H1 (cell line): ENCODE measurements at regions not wholly inside any gene's neighbourhood (a gene's known extent, or its start where the extent isn't known, plus 50 kb on each side); places are given as distances from the start of the nearest gene placed in this dataset.

Source experiments
- CTCF ChIA-PET: fragments of 300-600 bp; sonication (Branson Sonifier 250); formaldehyde crosslinking; loops from one replicate; lab custom pipeline; 2021; ENCODE audit not compliant: partially characterized antibody; lab: Charles Lee
- POLR2A ChIA-PET: fragments of 300-600 bp; sonication (Branson Sonifier 250); formaldehyde crosslinking; loops from one replicate; lab custom pipeline; 2021; ENCODE audit warnings: inconsistent platforms; ENCODE audit not compliant: partially characterized antibody; lab: Charles Lee
- DNase-seq, 2 experiments: peaks; one replicate each; pipeline versions ENCODE4 v3.0.0 to v3.0.0-alpha.2; 2010 to 2022; ENCODE audit warnings: low spot score in 2 of 2, low read depth in 1 of 2, mixed read lengths in 1 of 2
- FAIRE-seq: peaks from 2 replicates; lab custom pipeline; 2011; peaks lifted over from hg19 to GRCh38; lab: Jason Lieb, UNC
- H2AFZ ChIP-seq: 2 replicates; pipeline ENCODE4 v1.8.1; 2012; ENCODE audit warnings: low read length, inconsistent platforms
- H2AK5ac ChIP-seq: 2 replicates; pipeline ENCODE4 v1.6.1; 2013; ENCODE audit warnings: low read depth, low read length
- H2BK120ac ChIP-seq: replicated peaks from 2 replicates; pipeline ENCODE3; 2013; ENCODE audit warnings: low read depth, low read length, inconsistent platforms
- H2BK12ac ChIP-seq: 2 replicates; pipeline ENCODE4 v1.6.1; 2013; ENCODE audit warnings: low read depth, low read length
- H2BK15ac ChIP-seq: 2 replicates; pipeline ENCODE4 v1.6.1; 2013; ENCODE audit warnings: low read length
- H2BK20ac ChIP-seq: 2 replicates; pipeline ENCODE4 v1.6.1; 2013; ENCODE audit warnings: low read length
- H2BK5ac ChIP-seq: 2 replicates; pipeline ENCODE4 v1.6.1; 2013; ENCODE audit warnings: low read depth, low read length
- H3K14ac ChIP-seq: 2 replicates; pipeline ENCODE4 v1.6.1; 2013; ENCODE audit warnings: inconsistent platforms; ENCODE audit not compliant: insufficient read length
- H3K18ac ChIP-seq: 2 replicates; pipeline ENCODE4 v1.6.1; 2013; ENCODE audit warnings: low read length; ENCODE audit errors: extremely low read depth
- H3K23ac ChIP-seq: 2 replicates; pipeline ENCODE4 v1.6.1; 2013; ENCODE audit warnings: inconsistent platforms; ENCODE audit not compliant: insufficient read length
- H3K23me2 ChIP-seq: 2 replicates; pipeline ENCODE4 v1.6.1; 2013; ENCODE audit warnings: low read depth, low read length
- H3K27ac ChIP-seq: 2 replicates; pipeline ENCODE4 v1.6.1; 2011; ENCODE audit warnings: low read depth, low read length, inconsistent platforms
- H3K27me3 ChIP-seq, 4 experiments: replicated peaks in 1 of 4; 1 replicate in 1 of 4; 2 replicates in 3 of 4; pipeline versions ENCODE4 v1.6.1 to v1.8.1; 2011 to 2013; ENCODE audit warnings: low read length in 3 of 4, mild to moderate bottlenecking in 3 of 4, inconsistent platforms in 2 of 4, mixed read lengths in 2 of 4, moderate library complexity in 1 of 4; ENCODE audit not compliant: control insufficient read depth in 3 of 4, insufficient read depth in 3 of 4; ENCODE audit errors: extremely low read depth in 1 of 4
- H3K36me3 ChIP-seq, 4 experiments: 2 replicates each; pipeline versions ENCODE4 v1.6.1 to v1.8.1; 2011 to 2013; ENCODE audit warnings: mild to moderate bottlenecking in 4 of 4, low read length in 3 of 4, moderate library complexity in 2 of 4, control low read depth in 1 of 4, inconsistent platforms in 1 of 4; ENCODE audit not compliant: insufficient read depth in 4 of 4, control insufficient read depth in 2 of 4
- H3K4ac ChIP-seq: replicated peaks from 2 replicates; pipeline ENCODE3; 2013; ENCODE audit warnings: low read length, low read depth, mixed read lengths, inconsistent platforms; ENCODE audit not compliant: insufficient read length
- H3K4me1 ChIP-seq, 4 experiments: replicated peaks in 1 of 4; 1 replicate in 1 of 4; 2 replicates in 3 of 4; pipeline versions ENCODE4 v1.6.1 to v1.8.1; 2011 to 2013; ENCODE audit warnings: low read length in 3 of 4, inconsistent platforms in 2 of 4, mixed read lengths in 1 of 4; ENCODE audit not compliant: insufficient read depth in 4 of 4, control insufficient read depth in 3 of 4
- H3K4me2 ChIP-seq, 2 experiments: 2 replicates each; pipeline versions ENCODE4 v1.6.1 to v1.8.1; 2011 to 2013; ENCODE audit warnings: low read depth in 2 of 2, low read length in 2 of 2, control low read depth in 1 of 2, inconsistent platforms in 1 of 2, mild to moderate bottlenecking in 1 of 2; ENCODE audit not compliant: insufficient read depth in 1 of 2
- H3K4me3 ChIP-seq, 4 experiments: fragments of 200-600, 300-600 bp in 1 of 4; sonication (generic), shearing (Covaris generic), sonication (Bioruptor Twin) in 1 of 4; 2 replicates each; pipeline versions ENCODE4 v1.5.1 to v1.8.1; 2011 to 2016; ENCODE audit warnings: low read length in 4 of 4, low read depth in 3 of 4, control low read depth in 2 of 4, inconsistent platforms in 2 of 4, mild to moderate bottlenecking in 2 of 4, mixed read lengths in 1 of 4, moderate library complexity in 1 of 4; ENCODE audit not compliant: insufficient read depth in 2 of 4; ENCODE audit errors: extremely low read depth in 1 of 4
- H3K56ac ChIP-seq: replicated peaks from 2 replicates; pipeline ENCODE3; 2013; ENCODE audit warnings: low read depth, mild to moderate bottlenecking, mixed read lengths, low read length, inconsistent platforms; ENCODE audit not compliant: insufficient read length
- H3K79me1 ChIP-seq: 2 replicates; pipeline ENCODE4 v1.6.1; 2013; ENCODE audit warnings: low read depth, low read length, control low read depth
- H3K79me2 ChIP-seq, 2 experiments: 2 replicates each; pipeline versions ENCODE4 v1.6.1 to v1.8.1; 2012 to 2013; ENCODE audit warnings: low read length in 2 of 2, mild to moderate bottlenecking in 2 of 2, inconsistent platforms in 1 of 2; ENCODE audit not compliant: insufficient read depth in 2 of 2, control insufficient read depth in 1 of 2
- H3K9ac ChIP-seq, 4 experiments: replicated peaks in 1 of 4; 1 replicate in 1 of 4; 2 replicates in 3 of 4; pipeline versions ENCODE4 v1.6.1 to v1.8.1; 2011 to 2013; ENCODE audit warnings: low read depth in 3 of 4, low read length in 3 of 4, control low read depth in 2 of 4, mild to moderate bottlenecking in 2 of 4, moderate library complexity in 2 of 4, inconsistent platforms in 1 of 4; ENCODE audit errors: extremely low read depth in 1 of 4
- H3K9me3 ChIP-seq, 2 experiments: 2 replicates each; pipeline versions ENCODE4 v1.6.1 to v1.8.1; 2012 to 2013; ENCODE audit warnings: mild to moderate bottlenecking in 2 of 2, moderate library complexity in 2 of 2, control low read depth in 1 of 2, inconsistent platforms in 1 of 2, low read depth in 1 of 2, low read length in 1 of 2, mixed read lengths in 1 of 2; ENCODE audit not compliant: insufficient read depth in 2 of 2
- H4K20me1 ChIP-seq, 2 experiments: replicated peaks in 1 of 2; 2 replicates each; pipeline versions ENCODE3 to v1.8.1; 2011 to 2013; ENCODE audit warnings: inconsistent platforms in 2 of 2, low read length in 2 of 2, mild to moderate bottlenecking in 1 of 2; ENCODE audit not compliant: insufficient read depth in 2 of 2, control insufficient read depth in 1 of 2
- H4K5ac ChIP-seq: 2 replicates; pipeline ENCODE4 v1.6.1; 2013; ENCODE audit warnings: low read length, low read depth, mixed read lengths, inconsistent platforms; ENCODE audit not compliant: insufficient read length
- H4K8ac ChIP-seq: 2 replicates; pipeline ENCODE4 v1.8.0; 2013; ENCODE audit warnings: mild to moderate bottlenecking, moderate library complexity, low read length, inconsistent platforms; ENCODE audit not compliant: insufficient read depth; ENCODE audit errors: extremely low read depth
- H4K91ac ChIP-seq: replicated peaks from 2 replicates; pipeline ENCODE3; 2013; ENCODE audit warnings: low read length, mixed read lengths, inconsistent platforms; ENCODE audit not compliant: insufficient read length
- RAD21 ChIP-seq, 2 experiments: IDR thresholded peaks in 1 of 2; conservative IDR thresholded peaks in 1 of 2; 2 replicates each; pipeline ENCODE4 v1.6.1; 2011; ENCODE audit warnings: low read depth in 2 of 2, low read length in 2 of 2, improper control_type of control experiment in 1 of 2, inconsistent platforms in 1 of 2, mild to moderate bottlenecking in 1 of 2, moderate library complexity in 1 of 2
- SIRT6 ChIP-seq: IDR thresholded peaks from one replicate; pipeline ENCODE4 v1.7.1; 2012; ENCODE audit warnings: low read length, inconsistent platforms
- WGBS, 2 experiments: shearing (Covaris generic) in 1 of 2; methylation state at CpG; one replicate each; pipeline versions ENCODE4 v1.1.6 to v1.1.7; 2013 to 2015; ENCODE audit warnings: low lambda C conversion rate in 2 of 2, mixed read lengths in 2 of 2, inconsistent platforms in 1 of 2, low coverage in 1 of 2, missing lambda C conversion rate in 1 of 2; ENCODE audit not compliant: insufficient replicate concordance in 2 of 2, insufficient coverage in 1 of 2, insufficient read length in 1 of 2; ENCODE audit errors: extremely low coverage in 1 of 2, missing lambda C conversion rate in 1 of 2; 5-methylcytosine and 5-hydroxymethylcytosine counted together
- TF ChIP-seq, protein P1 (sequence below): IDR thresholded peaks from 2 replicates; pipeline ENCODE4 v1.6.1; 2012; ENCODE audit warnings: low read length, inconsistent platforms
- TF ChIP-seq, protein P2 (sequence below), 3 experiments: IDR thresholded peaks; 1 replicate in 2 of 3; 2 replicates in 1 of 3; pipeline versions ENCODE4 v1.5.1 to v1.6.1; 2011; ENCODE audit warnings: low read length in 3 of 3, mild to moderate bottlenecking in 3 of 3, inconsistent platforms in 2 of 3, low read depth in 1 of 3, moderate library complexity in 1 of 3; ENCODE audit not compliant: insufficient read depth in 1 of 3; ENCODE audit errors: control extremely low read depth in 1 of 3

GRCh38 chr6:54697424-54697823 lies 149.1 kb upstream of the FAM83B start:
- no peaks in the 10 kb centered on the region for H3K36me3 ChIP-seq
- H3K27me3 ChIP-seq: peaks cover 0 to 3% (median 2%) of the 10 kb centered on the region in 4 experiments; a peak in 4 of 7 replicates
- H2BK5ac ChIP-seq: no peak overlapping the region
- H4K5ac ChIP-seq: no peak overlapping the region
- H4K20me1 ChIP-seq: no peaks in the 10 kb centered on the region
- WGBS, 2 experiments: 40% methylated on average over 3 of the region's 3 CpGs; no CpG with 5 or more reads in 1 of the 2 experiments
- no peak overlapping the region for H3K4me2 ChIP-seq
- no peak overlapping the region for H4K91ac ChIP-seq
- no peaks in the 10 kb centered on the region for H3K9me3 ChIP-seq
- no peak overlapping the region for H2BK20ac ChIP-seq
- no peak for DNase-seq
- H3K56ac ChIP-seq: no peak overlapping the region
- H2BK15ac ChIP-seq: no peak overlapping the region
- no peak overlapping the region for H3K9ac ChIP-seq
- FAIRE-seq: no peak
- H3K23me2 ChIP-seq: no peaks in the 10 kb centered on the region
- CTCF ChIA-PET: interaction anchor here (0.6 to 4.3 kb wide), 6 partner anchors 9 to 399 kb away, joined by 3 to 30 read pairs (median 4); no protein-coding TSS in a partner anchor
- H3K18ac ChIP-seq: no peak overlapping the region
- no peaks in the 10 kb centered on the region for H3K79me1 ChIP-seq
- H3K27ac ChIP-seq: no peak overlapping the region
- no peak overlapping the region for H3K4me3 ChIP-seq
- no peak overlapping the region for H2BK12ac ChIP-seq
- TF ChIP-seq, protein P1, sequence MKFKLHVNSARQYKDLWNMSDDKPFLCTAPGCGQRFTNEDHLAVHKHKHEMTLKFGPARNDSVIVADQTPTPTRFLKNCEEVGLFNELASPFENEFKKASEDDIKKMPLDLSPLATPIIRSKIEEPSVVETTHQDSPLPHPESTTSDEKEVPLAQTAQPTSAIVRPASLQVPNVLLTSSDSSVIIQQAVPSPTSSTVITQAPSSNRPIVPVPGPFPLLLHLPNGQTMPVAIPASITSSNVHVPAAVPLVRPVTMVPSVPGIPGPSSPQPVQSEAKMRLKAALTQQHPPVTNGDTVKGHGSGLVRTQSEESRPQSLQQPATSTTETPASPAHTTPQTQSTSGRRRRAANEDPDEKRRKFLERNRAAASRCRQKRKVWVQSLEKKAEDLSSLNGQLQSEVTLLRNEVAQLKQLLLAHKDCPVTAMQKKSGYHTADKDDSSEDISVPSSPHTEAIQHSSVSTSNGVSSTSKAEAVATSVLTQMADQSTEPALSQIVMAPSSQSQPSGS: no peak
- TF ChIP-seq RAD21 (IDR thresholded peaks at IDR 0.05 in 1 of 2, conservative IDR thresholded peaks at IDR 0.05 in 1 of 2; ENCODE audit: low read depth in 2 of 2, low read length in 2 of 2) (peak; percentile 67 to 71), SIRT6 (no peak)
- TF ChIP-seq, protein P2, sequence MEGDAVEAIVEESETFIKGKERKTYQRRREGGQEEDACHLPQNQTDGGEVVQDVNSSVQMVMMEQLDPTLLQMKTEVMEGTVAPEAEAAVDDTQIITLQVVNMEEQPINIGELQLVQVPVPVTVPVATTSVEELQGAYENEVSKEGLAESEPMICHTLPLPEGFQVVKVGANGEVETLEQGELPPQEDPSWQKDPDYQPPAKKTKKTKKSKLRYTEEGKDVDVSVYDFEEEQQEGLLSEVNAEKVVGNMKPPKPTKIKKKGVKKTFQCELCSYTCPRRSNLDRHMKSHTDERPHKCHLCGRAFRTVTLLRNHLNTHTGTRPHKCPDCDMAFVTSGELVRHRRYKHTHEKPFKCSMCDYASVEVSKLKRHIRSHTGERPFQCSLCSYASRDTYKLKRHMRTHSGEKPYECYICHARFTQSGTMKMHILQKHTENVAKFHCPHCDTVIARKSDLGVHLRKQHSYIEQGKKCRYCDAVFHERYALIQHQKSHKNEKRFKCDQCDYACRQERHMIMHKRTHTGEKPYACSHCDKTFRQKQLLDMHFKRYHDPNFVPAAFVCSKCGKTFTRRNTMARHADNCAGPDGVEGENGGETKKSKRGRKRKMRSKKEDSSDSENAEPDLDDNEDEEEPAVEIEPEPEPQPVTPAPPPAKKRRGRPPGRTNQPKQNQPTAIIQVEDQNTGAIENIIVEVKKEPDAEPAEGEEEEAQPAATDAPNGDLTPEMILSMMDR (IDR thresholded peaks at IDR 0.05; ENCODE audit: control extremely low read depth in 1 of 3, insufficient read depth in 1 of 3, low read depth in 1 of 3, low read length in 3 of 3): peak in 2 of 3 experiments; percentile 21 to 32; a peak in 2 of 4 replicates
- no peak overlapping the region for H3K4ac ChIP-seq
- no peak overlapping the region for H2BK120ac ChIP-seq
- no peak overlapping the region for H4K8ac ChIP-seq
- H3K79me2 ChIP-seq: no peaks in the 10 kb centered on the region
- H2AFZ ChIP-seq: no peak overlapping the region
- 0 out of 7 replicates have a peak, but pooled peaks cover 0 to 1% (median 0%) of the 10 kb centered on the region in 4 experiments for H3K4me1 ChIP-seq
- H2AK5ac ChIP-seq: no peak overlapping the region
- no peak overlapping the region for H3K23ac ChIP-seq
- POLR2A ChIA-PET: no interaction called here
- H3K14ac ChIP-seq: no peak overlapping the region
